ENCODE measurements at regions not wholly inside any gene's neighbourhood (a gene's known extent, or its start where the extent isn't known, plus 50 kb on each side); places are given as distances from the start of the nearest gene placed in this dataset.
A peak's percentile ranks its signal among the peaks of the same experiment; 100 is the strongest.

DNA sequence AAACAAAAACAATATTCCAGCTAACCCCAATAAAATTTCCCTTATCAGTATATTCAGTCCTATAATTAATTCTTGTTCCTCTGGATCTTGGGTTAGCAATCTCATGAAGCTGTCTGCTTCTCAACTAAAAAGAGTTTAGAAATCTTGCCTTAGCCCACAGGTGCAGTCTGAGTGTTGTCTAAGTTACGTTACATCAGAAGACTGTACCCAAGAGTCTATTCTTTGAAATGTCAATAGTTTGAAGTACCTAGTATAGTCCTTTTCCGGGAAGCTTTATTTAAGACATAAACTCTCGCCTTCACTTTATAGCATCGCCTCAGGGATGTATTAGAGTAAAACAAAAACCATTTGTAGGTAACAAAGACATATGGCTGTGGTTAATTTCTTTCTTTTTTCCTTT lies 465.1 kb downstream of the FUT8 start:
- no peak for DNase-seq (ENCODE audit: low read depth)

DNA sequence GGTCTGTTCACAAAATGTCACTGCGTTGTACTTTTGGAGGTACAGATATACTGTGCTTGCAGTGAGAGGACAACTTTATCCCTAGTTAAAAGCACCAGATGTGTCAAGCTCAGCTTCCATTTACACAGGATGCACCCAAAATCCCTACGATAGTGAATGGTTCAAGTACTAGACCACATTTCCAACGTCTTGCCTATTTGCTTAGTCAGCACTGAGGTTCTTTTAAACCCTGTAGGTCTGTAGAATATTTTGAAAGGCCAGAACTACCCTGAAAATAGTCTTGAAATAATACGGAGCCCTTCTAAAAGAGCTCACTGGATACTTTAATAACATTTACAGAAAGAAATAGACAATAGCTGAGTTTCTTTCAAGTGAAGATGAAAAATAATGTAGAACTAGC lies 466.1 kb downstream of the FUT8 start:
- DNase-seq (ENCODE audit: low read depth): no peak

DNA sequence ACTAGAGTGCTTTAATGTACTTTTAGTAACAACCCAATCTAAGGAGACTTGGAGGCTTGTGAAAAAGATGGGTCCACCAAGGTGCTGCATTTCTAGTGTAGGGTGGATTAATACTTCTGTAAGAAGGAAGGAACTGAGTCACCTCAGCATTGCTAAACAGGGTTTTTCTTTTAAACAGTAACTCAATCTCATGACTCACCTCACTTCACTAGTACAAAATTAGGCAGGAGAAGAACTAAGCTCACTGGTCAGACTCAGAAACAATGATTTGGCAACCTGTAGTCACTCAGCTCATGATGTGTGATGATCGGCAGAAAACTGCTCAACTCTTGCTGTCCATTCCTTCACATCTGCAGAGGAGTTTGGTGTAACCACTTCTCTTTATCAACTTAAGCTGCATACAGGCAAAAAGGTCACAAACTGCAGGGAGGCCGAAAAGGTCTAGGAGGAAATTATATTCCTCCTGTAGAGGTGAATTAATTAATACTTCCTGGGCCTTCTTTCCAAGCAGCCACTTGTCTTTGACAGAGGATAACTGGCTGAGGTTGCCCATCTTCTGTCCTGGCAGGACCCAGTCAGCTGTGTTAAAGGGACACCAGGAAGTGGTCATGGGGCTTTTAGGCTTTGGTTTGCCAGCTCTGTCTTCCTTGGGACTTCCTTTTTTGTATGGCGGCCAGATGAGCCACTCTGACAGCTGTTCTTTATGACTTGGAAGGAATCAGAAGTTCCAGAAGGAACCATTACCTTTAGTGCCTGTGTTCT lies 466.9 kb downstream of the FUT8 start:
- no peak for DNase-seq (ENCODE audit: low read depth)

DNA sequence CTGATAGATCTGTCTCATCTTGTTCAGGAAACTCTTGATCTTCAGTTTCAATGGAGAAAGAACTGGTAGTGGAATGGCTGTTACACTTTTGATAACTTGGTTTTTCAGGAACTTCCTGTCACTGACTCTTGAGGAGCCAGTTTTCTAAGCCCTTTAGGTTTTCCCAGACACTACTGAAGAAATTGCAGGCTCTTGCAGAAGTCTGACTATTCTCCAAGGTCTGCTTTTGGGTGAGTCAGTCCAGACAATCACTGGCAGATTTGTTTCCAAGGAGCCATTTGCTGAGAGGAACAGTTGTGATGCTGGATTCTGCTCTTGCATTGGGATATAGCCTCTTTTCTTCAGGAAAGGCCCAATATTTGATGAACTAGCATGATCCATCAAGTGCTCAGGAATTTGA lies 468.0 kb downstream of the FUT8 start:
- DNase-seq (ENCODE audit: low read depth): no peak

DNA sequence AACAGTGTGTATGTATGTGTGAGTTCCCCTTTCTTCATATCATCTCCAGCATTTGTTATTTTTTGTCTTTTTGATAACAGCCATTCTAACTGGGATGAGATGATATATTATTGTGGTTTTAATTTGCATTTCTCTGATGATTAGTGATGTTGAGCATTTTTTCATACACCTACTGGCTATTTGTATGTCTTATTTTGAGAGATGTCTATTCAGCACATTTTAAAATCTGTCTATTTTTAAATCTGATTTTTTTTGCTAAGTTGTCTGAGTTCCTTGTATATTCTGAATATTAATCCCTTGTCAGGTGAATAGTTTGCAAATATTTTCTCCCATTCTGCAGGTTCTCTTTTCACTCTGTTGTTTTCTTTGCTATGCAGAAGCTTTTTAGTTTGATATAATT lies 469.1 kb downstream of the FUT8 start:
- no peak for DNase-seq (ENCODE audit: low read depth)

DNA sequence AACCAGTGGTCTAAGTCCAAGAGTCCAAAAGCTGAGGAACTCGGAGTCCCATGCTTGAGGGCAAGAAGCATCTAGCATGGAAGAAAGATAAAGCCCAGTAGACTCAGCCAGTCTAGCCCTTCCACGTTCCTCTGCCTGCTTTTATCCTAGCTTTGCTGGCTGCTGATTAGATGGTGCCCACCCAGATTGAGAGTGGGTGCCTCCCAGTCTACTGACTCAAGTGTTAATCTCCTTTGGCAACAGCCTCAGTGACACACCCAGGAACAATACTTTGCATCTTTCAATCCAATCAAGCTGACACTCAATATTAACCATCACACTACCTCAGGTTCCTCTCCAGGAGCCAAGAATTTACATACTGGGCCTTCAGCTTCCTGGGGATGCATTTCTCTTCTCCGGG lies 476.1 kb downstream of the FUT8 start:
- no peak for DNase-seq (ENCODE audit: low read depth)

DNA sequence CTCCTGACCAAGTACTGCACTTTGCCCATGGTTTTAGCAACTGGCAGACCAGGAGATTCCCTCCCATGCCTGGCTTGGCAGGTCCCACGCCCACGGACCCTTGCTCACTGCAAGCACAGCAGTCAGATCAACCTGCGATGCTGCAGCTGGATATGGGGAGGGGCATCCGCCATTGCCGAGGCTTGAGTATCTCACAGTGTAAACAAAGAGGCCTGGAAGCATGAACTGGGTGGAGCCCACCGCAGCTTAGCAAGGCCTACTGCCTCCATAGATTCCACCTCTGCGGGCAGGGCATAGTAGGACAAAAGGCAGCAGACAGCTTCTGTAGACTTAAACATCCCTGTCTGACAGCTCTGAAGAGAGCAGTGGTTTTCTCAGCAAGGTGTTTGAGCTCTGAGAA lies 479.8 kb downstream of the FUT8 start:
- no peak for DNase-seq (ENCODE audit: low read depth)

DNA sequence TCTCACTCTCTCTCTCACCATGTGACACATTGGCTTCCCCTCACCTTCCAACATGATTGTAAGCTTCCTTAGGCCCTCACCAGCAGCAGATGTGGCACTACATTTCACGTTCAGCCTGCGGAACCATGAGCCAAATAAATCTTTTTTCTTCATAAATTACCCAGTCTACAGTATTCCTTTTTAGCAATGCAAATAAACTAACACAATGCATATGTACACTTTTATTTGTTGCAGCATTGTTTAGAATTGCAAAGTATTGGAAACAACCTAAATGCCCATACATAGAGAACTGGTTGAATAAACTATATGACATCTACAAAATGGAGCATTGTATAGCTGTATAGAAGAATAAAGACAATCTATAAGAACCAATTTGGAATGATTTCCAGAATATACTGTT lies 487.6 kb downstream of the FUT8 start:
- DNase-seq (ENCODE audit: low read depth): no peak

DNA sequence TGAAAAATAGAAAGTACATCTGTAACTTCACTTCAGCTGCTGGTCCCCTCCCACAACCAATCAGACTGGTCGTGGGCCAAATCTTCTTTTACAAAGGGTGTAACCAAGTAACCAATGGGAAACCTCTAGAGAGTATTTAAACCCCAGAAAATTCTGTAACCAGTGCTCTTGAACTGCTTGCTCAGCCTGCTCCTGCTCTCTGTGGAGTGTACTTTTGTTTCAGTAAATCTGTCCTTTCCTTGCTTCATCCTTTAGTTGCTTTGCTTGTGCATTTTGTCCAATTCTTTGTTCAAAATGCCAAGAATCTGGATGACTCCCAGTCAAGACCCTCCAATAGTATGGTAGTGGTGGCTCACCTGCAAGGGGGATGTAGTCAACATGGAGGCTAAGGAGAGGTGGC lies 489.1 kb downstream of the FUT8 start:
- DNase-seq (ENCODE audit: low read depth): no peak

DNA sequence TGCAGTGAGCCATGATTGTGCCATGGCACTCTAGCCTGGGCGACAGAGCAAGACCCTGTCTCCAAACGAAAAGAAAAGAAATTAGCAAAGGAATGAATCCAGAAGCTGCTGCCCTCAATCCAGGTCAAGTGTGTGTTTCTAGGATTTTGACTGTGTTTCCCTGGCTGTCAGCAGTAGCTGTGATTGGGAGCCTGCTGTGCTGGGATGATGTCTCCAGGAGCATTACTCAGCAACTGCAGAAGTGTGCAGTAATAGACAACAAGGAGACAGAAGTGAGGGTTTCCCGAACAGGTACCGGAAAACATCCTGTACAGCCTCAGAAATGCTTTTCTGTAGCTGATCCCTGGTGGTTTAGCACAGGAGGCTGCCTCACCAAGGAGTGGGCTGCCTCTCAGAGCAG lies 492.5 kb downstream of the FUT8 start:
- DNase-seq (ENCODE audit: low read depth): no peak

DNA sequence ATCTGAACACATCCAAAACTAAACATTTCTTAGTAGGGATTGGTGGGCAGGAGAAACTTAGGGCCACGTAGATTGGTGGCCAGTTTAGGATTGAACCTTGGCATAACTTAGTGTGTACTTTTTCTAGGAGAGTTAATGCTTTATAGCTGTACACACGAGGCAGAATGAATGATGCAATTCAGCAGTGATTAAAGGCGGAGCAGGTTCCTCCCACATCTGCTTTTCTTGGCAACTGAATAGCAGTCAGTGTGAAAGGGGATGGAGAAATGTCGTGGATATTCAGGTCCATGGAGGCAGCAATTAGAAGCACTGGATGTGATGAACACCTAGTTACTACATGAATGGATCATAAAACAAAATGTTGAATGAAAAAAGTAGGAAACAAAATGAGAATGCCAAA lies 493.8 kb downstream of the FUT8 start:
- DNase-seq (ENCODE audit: low read depth): no peak

DNA sequence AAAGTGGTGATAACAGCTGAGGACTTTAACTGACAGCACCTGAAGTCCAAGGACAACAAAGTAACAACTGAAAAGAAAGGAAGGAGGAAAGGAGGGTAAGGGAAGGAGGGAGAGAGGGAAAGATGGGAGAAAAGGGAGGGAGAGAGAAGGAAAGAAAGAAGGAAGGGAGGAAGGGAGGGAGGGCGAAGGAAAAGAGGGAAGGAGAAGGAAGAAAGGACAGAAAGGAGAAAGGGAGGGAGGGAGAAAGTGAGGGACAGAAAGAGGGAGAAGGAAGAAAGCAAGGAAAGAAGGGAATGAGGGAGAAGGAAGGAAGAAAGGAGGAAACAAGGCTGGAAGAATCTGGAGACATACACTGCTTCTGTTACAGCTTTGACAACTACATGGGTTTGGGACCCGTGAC lies 494.4 kb downstream of the FUT8 start:
- DNase-seq (ENCODE audit: low read depth): no peak

DNA sequence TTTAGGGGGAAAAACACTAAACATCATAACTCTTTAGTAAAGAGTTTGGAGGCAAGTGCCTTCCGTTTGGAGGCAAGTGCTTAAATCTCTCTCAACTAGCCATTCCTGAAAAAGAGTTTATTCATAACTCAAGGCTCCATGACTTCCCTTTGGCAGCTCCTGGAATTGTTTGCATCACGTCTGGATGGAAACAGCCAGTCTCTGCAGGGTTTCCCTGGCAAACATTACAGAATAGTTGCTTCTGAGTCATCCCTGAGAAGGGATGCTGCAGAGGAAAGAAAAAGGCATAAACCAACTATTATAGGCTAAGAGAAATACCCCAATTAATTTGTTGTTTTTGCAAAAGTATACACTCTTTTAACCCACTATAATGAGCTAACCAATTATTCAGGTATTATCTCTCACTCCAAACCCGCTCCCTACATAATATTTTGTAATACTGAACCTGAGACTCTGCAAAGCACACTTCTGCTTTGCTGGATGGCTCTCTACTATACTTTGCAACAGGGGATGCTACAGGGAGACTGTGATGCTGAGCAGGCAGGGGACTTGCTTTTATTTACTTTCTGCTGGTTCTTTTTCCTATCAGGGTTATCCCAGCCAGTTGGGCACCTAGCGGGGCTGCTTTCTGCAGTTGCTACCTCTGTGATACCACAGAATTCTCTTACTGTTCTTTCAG lies 497.7 kb downstream of the FUT8 start:
- no peak for DNase-seq (ENCODE audit: low read depth)

DNA sequence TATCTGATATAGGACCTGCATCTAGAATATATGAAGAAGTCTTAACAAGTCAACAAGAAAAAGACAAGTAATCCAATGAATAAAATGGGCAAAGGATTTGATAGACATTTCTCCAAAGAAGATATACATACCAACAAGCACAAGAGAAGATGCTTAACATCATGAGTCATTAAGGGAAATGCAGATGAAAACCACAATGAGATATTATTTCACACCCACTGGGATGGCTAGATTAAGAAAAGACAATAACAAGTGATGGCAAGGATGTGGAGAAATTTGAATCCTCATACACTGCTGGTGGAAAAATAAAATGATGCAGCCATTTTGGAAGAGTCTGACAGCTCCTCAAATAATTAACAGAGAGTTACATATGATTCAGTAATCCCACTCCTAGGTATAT lies 502.6 kb downstream of the FUT8 start:
- DNase-seq (ENCODE audit: low read depth): no peak

DNA sequence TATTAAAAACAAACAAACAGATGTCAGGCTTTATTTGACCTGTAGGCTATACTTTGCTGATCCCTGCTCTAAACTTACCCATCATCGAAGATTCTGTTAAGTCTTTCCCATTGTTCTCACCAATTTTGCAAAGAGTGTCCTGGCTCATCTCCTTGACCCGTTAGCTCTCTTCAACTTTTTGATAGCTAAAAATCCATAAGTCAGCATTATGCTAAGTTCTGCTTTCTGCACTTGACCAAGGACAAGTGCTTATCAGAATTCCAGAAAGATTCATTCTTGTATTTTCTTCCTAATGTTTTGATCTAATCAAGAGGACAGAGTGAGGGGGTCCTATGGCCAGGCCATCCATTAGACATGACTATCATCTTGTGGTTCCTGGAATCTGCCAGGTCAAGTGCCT lies 503.5 kb downstream of the FUT8 start:
- DNase-seq (ENCODE audit: low read depth): no peak

DNA sequence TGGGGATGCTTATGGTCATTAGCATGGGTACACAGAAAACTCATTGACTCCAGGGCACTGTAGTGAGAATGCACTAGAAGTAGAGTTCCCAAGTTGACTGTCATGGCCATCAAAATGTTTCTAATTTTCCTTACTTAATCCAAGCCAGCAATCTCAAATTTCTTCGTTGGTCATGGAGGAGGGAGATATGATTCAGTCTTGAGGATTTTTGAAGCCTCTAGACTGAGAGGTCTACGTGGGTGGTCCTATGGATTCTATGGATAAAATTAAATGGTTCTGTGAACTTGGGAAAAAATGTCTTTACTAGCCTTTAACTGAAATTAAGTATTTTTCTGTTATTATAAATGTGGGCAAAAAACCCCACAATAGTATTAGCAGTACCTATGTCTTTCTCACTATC lies 508.5 kb downstream of the FUT8 start:
- DNase-seq (ENCODE audit: low read depth): no peak

DNA sequence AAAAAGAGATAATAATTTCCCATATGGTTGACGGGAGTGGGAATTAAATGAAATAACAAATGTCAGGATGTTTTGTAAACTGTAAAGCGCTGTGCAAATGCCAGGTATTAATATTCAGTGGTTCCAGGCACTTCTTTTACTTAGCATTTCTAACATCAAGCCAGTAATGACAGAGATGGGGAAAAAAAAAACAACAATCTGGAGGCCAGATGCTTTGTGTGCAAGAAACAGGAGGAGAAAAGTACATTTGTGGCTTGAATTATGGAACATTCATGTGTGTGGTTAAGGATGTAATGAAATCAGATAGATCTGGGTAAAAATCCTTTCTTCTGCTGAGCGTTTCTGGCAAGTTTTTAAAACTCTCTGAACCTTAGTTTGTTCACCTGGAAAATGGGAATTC lies 509.6 kb downstream of the FUT8 start:
- no peak for DNase-seq (ENCODE audit: low read depth)

DNA sequence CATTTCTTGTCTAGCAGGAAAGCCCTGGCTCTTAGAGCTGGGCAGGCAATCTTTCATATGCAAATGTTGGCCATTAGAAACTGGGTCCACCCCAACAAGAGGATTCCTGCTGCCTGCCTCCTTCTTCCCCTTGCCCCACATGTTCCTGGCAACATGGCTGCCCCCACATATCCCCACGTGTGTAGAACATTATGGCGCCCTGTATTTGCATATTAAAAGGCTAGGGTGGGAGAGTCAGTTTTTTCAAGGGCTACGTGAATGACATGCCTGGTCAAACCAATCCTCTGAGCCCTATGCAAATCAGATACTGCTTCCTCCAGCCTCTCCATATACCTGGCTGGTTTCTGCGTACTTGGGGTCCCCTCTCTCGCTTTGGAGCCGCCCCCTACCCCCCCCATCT lies 514.0 kb downstream of the FUT8 start:
- no peak for DNase-seq (ENCODE audit: low read depth)

DNA sequence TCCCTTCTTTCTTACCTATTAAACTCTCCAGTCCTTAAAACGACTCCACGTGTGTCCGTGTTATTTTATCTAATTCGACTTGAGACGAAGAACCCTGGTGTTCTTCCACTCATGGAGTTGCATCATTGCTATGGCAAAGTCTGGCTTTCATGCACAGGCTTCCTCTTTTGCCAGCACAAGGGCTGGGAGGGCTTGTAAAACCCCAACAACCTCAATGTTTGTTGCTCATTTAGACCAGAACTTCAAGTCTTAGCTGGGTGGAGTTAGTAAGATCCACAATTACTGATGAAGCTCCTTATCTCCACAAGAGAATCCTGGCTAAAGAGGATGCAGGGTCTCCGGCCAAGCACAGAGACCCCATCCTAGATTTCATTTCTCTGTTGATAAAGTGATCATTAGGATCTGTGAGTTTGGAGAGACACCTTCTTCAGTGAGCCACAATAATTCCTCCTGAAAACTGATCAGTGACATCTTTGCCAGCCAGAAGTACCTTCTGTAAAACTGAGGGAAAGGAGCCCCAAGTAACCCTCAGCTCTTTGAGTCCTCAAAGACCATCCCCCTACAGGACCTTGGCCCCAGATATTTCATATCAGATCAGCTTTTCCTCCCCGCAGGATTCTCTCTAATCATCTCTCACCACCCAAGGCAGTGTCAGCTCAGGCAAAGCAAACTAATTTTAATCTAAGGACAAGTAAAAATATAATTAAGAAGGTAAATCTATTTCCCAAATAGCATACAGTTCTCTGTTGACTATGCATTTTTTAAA lies 514.6 kb downstream of the FUT8 start:
- DNase-seq (ENCODE audit: low read depth): no peak

DNA sequence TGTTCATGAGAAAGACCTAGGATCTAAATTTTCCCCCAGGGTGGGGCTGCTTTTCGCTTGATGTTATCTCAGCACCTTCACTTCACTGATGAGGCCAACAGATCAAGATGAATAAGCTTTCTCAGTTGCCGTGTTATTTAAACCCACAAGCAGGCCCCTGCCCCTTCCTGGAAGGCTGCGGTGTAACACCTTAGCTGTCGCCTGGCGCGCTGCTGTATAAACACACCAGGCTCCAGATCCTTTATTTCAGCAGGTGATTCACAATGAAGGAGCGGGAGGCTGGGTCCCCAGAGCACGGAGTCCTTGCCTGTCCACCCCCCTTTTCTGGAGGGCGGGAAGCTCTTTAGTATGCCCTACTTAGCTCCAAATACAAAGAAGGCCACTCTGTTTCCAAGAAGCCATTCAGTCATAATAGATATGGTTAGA lies 515.4 kb downstream of the FUT8 start:
- DNase-seq (ENCODE audit: low read depth): peak; percentile 25

DNA sequence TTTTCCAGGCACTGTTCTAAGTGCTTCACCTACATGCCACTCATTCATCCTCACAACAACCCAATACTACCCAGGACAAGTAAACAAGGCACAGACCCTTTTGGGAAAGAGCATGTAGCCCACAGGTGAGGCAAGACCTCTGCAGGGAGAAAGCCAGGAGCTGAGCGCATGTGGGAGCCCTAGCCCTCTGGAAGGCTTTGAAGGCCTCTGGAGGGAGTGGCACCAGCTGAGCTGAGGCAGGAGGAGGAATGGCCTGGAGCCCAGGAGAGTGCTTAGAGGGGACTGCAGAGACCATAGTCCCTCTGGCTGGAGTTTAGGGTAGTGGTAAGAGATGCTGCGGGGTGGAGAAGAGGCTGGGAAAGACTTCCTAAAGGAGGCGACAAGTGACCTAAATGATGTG lies 516.5 kb downstream of the FUT8 start:
- no peak for DNase-seq (ENCODE audit: low read depth)

DNA sequence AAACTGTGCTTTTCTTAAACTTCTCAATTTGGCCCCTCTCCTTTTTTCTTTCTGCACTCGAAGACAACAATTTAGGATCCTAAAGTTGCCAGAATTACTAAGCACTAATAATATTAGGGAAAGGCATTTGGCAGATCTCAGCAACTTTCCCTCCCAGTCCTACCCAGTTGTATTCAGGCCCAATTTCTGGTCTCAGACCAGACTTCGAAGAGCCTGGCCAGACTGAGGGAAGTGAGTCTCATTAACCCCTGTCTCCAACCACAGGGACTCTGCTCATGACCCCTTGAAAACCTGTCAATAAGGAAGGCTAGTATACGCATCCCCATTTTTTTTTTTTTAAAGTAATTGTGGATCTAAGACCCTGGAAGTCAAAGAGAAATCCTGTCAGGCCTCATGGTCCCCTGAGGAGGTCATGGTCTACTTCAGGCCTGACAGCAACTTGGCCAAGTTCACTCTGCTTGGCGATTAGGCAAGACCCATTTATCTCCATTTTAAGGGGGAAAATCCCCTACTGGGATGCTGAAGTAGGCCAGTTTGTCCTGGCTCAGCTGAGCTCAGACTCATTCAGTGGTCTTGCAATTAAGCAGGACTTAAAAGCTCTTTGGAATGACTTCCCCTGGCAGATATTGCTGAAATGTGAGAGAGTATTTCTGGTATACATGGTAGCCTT lies 521.0 kb downstream of the FUT8 start:
- no peak for DNase-seq (ENCODE audit: low read depth)

DNA sequence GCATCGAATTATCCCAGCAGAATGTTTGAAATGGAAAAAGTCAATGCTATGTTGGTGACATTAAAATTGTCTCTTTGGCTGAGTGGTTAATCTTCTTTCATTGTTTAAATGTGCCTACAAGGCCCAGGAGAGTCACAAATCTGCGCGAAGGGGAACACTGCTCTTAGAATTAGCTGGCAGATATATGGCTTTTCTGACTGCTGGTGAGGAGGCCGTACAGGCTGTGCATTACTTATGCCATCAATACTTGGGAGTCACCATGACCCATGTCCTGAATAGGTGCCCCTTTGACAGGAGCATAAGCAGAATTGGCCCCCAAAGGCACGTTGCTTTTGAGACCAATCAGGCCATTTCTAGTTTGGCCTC lies 521.5 kb downstream of the FUT8 start:
- no peak for DNase-seq (ENCODE audit: low read depth)

All from stimulated activated CD8-positive, alpha-beta memory T cell treated with anti-CD3 and anti-CD28 coated beads, Interleukin-15, amount 100 ng/mL, for 24 hours (primary cell).